GM12892 (cell line): ENCODE measurements at regions not wholly inside any gene's neighbourhood (a gene's known extent, or its start where the extent isn't known, plus 50 kb on each side); places are given as distances from the start of the nearest gene placed in this dataset.

Experiments used
- POLR2A ChIP-seq: IDR thresholded peaks from 2 replicates; pipeline ENCODE4 v1.6.1; 2011; ENCODE audit warnings: low read depth, low read length, control low read depth
- POLR2AphosphoS5 ChIP-seq: IDR thresholded peaks from 2 replicates; pipeline ENCODE4 v1.6.1; 2011; ENCODE audit warnings: low read depth, low read length, control low read depth

DNA sequence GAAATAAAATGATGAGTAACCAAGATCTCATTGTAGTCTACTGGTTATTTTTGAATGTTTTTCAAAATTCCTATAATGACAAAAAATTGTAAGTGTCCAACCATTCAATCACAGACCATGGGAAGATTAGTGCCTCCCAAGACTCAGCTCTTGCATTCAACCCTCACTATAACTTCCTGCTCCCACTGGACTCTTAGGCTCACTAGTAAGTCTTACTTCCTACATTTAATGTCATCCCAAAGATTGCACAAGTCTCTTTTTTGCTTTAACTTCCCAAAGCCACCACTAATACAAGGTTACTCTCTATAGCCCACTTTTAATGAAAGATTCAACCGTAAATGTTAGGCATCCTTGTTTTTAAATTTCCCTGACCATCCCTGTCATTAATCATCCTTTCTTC is 111.9 kb upstream of the NRBF2 start:
- no peak for TF ChIP-seq POLR2AphosphoS5
- TF ChIP-seq POLR2A, result no peak
